Neural progenitor cell (in vitro differentiated cells): ENCODE measurements at regions not wholly inside any gene's neighbourhood (a gene's known extent, or its start where the extent isn't known, plus 50 kb on each side); places are given as distances from the start of the nearest gene placed in this dataset.

ENCODE experiments used
- DNase-seq: peaks from one replicate; pipeline ENCODE4 v3.0.0-alpha.2; 2016; ENCODE audit warnings: low spot score
- H2AFZ ChIP-seq: fragments of 200-600 bp; sonication (generic); replicated peaks from 2 replicates; pipeline ENCODE4 v1.6.1; 2016; ENCODE audit warnings: antibody characterized with exemption
- H3F3A ChIP-seq: fragments of 200-600 bp; sonication (generic); 2 replicates; pipeline ENCODE4 v1.6.1; 2016; ENCODE audit warnings: antibody characterized with exemption, low read depth
- H3K27ac ChIP-seq: fragments of 200-600 bp; sonication (generic); 2 replicates; pipeline ENCODE4 v1.5.1; 2016; ENCODE audit warnings: mild to moderate bottlenecking
- H3K27me3 ChIP-seq: fragments of 200-600 bp; sonication (generic); 2 replicates; pipeline ENCODE4 v1.6.1; 2016; ENCODE audit warnings: mild to moderate bottlenecking, moderate library complexity
- H3K36me3 ChIP-seq: fragments of 200-600 bp; sonication (generic); 2 replicates; pipeline ENCODE4 v1.5.1; 2016
- H3K4me1 ChIP-seq: fragments of 200-600 bp; sonication (generic); 2 replicates; pipeline ENCODE4 v1.6.1; 2016; ENCODE audit warnings: mixed run types
- H3K4me2 ChIP-seq: fragments of 200-600 bp; sonication (generic); 2 replicates; pipeline ENCODE4 v1.6.1; 2016
- H3K4me3 ChIP-seq: fragments of 200-600 bp; sonication (generic); 2 replicates; pipeline ENCODE4 v1.5.1; 2016
- H3K79me2 ChIP-seq: fragments of 200-600 bp; sonication (generic); 2 replicates; pipeline ENCODE4 v1.6.1; 2016; ENCODE audit warnings: low read depth
- H3K9ac ChIP-seq: fragments of 200-600 bp; sonication (generic); 2 replicates; pipeline ENCODE4 v1.6.1; 2016
- H3K9me3 ChIP-seq: fragments of 200-600 bp; sonication (generic); 2 replicates; pipeline ENCODE4 v1.5.1; 2016; ENCODE audit warnings: low read depth
- H4K20me1 ChIP-seq: fragments of 200-600 bp; sonication (generic); 2 replicates; pipeline ENCODE4 v1.6.1; 2016; ENCODE audit warnings: low read depth
- H3K27ac Mint-ChIP-seq: 3 replicates; pipeline ENCODE4 v1.8.0; 2021; ENCODE audit warnings: mixed read lengths
- H3K27me3 Mint-ChIP-seq: 2 replicates; pipeline ENCODE4 v1.8.0; 2022; ENCODE audit warnings: low read depth, mild to moderate bottlenecking, inconsistent platforms, moderate library complexity, mixed read lengths; ENCODE audit not compliant: insufficient read depth
- H3K36me3 Mint-ChIP-seq: 3 replicates; pipeline ENCODE4 v1.8.0; 2021; ENCODE audit warnings: mixed read lengths
- H3K4me1 Mint-ChIP-seq: 3 replicates; pipeline ENCODE4 v1.8.0; 2021; ENCODE audit warnings: mixed read lengths
- H3K4me3 Mint-ChIP-seq: 3 replicates; pipeline ENCODE4 v1.8.0; 2021; ENCODE audit warnings: mild to moderate bottlenecking, moderate library complexity, mixed read lengths
- H3K9me3 Mint-ChIP-seq: 3 replicates; pipeline ENCODE4 v1.8.0; 2020; ENCODE audit warnings: mixed read lengths
- EZH2 ChIP-seq: fragments of 200-600 bp; sonication (generic); IDR thresholded peaks from 2 replicates; pipeline ENCODE4 v1.6.1; 2017; ENCODE audit warnings: antibody characterized with exemption, mild to moderate bottlenecking, moderate library complexity
- EZH2phosphoT487 ChIP-seq: fragments of 200-600 bp; sonication (generic); IDR thresholded peaks from 2 replicates; pipeline ENCODE4 v1.6.1; 2017; ENCODE audit warnings: antibody characterized with exemption
- TF ChIP-seq, protein P1 (sequence below): fragments of 200-600 bp; sonication (generic); IDR thresholded peaks from 2 replicates; pipeline ENCODE4 v1.5.1; 2017; ENCODE audit warnings: antibody characterized with exemption, mild to moderate bottlenecking

DNA sequence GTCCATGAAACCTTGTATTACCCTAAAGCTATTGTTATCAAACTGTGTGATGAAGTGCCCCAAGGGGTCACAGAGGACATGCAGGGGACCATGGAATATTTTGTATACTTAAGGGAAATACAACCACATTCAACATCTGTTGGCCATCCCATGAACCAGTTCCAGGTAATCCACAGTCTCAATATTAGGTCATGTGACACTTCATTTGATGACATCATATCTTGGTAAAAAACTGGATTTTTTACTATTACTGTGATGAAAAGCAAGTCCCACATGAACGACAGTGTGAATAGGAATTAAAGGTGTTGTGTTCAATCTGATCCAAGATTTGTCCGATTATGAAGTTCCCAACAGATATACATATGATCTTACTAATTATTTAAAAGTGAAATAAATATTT lies 355.2 kb downstream of the IRS2 start:
- H3K4me2 ChIP-seq, result no peak overlapping the region
- TF ChIP-seq EZH2phosphoT487 (no peak), EZH2 (no peak)
- Mint-ChIP-seq H3K4me1 (no peaks in the 10 kb centered on the region), H3K36me3 (no peaks in the 10 kb centered on the region), H3K4me3 (no peak overlapping the region), H3K27ac (no peak overlapping the region), H3K27me3 (peaks cover 3% of the 10 kb centered on the region), H3K9me3 (peaks cover 16% of the 10 kb centered on the region)
- H3K27ac ChIP-seq, result no peak overlapping the region
- no peaks in the 10 kb centered on the region for H4K20me1 ChIP-seq
- H3F3A ChIP-seq, result no peaks in the 10 kb centered on the region
- no peaks in the 10 kb centered on the region for H3K4me1 ChIP-seq
- H2AFZ ChIP-seq, result no peak overlapping the region
- no peaks in the 10 kb centered on the region for H3K9me3 ChIP-seq
- DNase-seq, result no peak
- H3K9ac ChIP-seq, result no peak overlapping the region
- H3K36me3 ChIP-seq, result no peaks in the 10 kb centered on the region
- H3K79me2 ChIP-seq, result no peaks in the 10 kb centered on the region
- H3K4me3 ChIP-seq, result no peak overlapping the region
- no peaks in the 10 kb centered on the region for H3K27me3 ChIP-seq

DNA sequence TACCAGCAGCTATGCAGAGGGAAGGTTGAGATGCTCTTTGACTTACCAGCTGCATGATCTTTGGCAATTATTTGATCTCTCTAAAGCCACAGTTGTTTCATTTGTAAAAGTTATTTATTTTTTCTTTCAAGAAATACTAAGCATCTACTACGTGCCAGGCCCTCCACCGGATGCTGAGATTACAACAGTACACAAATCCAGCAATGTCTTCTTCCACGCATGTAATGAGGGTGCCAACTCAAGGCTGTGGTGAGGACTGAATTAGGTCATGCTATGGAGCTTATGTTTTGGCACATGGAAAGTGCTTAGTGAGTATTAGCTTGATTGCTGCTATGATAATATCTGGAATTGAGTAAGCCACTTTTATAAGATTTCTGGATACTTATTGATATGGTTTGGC lies 358.2 kb downstream of the IRS2 start:
- no peak overlapping the region for H3K27ac ChIP-seq
- no peak for DNase-seq
- H3K27ac Mint-ChIP-seq, result no peak overlapping the region
- no peaks in the 10 kb centered on the region for H3K36me3 ChIP-seq
- no peaks in the 10 kb centered on the region for H3K79me2 ChIP-seq
- no peaks in the 10 kb centered on the region for H3K9me3 ChIP-seq
- no peak for TF ChIP-seq EZH2
- TF ChIP-seq EZH2phosphoT487, result no peak
- TF ChIP-seq, protein P1, sequence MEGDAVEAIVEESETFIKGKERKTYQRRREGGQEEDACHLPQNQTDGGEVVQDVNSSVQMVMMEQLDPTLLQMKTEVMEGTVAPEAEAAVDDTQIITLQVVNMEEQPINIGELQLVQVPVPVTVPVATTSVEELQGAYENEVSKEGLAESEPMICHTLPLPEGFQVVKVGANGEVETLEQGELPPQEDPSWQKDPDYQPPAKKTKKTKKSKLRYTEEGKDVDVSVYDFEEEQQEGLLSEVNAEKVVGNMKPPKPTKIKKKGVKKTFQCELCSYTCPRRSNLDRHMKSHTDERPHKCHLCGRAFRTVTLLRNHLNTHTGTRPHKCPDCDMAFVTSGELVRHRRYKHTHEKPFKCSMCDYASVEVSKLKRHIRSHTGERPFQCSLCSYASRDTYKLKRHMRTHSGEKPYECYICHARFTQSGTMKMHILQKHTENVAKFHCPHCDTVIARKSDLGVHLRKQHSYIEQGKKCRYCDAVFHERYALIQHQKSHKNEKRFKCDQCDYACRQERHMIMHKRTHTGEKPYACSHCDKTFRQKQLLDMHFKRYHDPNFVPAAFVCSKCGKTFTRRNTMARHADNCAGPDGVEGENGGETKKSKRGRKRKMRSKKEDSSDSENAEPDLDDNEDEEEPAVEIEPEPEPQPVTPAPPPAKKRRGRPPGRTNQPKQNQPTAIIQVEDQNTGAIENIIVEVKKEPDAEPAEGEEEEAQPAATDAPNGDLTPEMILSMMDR, result no peak
- H3K4me3 Mint-ChIP-seq, result no peak overlapping the region
- H3K4me1 ChIP-seq, result no peaks in the 10 kb centered on the region
- no peaks in the 10 kb centered on the region for H3K36me3 Mint-ChIP-seq
- H4K20me1 ChIP-seq, result no peaks in the 10 kb centered on the region
- no peak overlapping the region for H3K9ac ChIP-seq
- H3K4me2 ChIP-seq, result no peak overlapping the region
- peaks cover 12% of the 10 kb centered on the region for H3K9me3 Mint-ChIP-seq
- no peaks in the 10 kb centered on the region for H3K27me3 ChIP-seq
- H3K27me3 Mint-ChIP-seq, result peaks cover 3% of the 10 kb centered on the region
- no peak overlapping the region for H2AFZ ChIP-seq
- H3F3A ChIP-seq, result no peaks in the 10 kb centered on the region
- peaks cover 6% of the 10 kb centered on the region for H3K4me1 Mint-ChIP-seq
- H3K4me3 ChIP-seq, result no peak overlapping the region

DNA sequence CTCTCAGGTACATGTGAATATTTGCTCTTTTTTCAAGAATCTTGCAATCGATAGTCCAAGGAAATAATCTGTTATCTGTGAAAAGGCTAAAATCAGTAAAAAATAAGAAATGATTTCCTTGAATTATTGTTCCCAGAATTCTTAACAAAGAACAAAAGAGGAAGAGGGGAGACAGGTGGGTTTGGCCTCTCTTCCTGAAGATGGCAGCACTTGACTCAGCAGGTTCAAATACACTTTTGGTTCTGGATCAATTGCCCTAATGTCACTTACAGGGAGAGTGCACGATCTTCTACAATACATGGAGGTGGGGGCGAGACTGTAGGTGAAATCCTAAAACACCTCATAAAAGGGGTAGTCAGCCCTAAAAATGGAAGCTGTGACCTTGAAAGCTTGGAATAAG lies 358.7 kb downstream of the IRS2 start:
- H3K9me3 ChIP-seq, result no peaks in the 10 kb centered on the region
- no peaks in the 10 kb centered on the region for H3F3A ChIP-seq
- peaks cover 6% of the 10 kb centered on the region for H3K4me1 Mint-ChIP-seq
- TF ChIP-seq, protein P1, result peak; percentile 16
- TF ChIP-seq EZH2, result no peak
- H3K4me3 Mint-ChIP-seq, result no peak overlapping the region
- peaks cover 9% of the 10 kb centered on the region for H3K9me3 Mint-ChIP-seq
- H3K4me3 ChIP-seq, result no peak overlapping the region
- no peaks in the 10 kb centered on the region for H3K27me3 ChIP-seq
- peaks cover 3% of the 10 kb centered on the region for H3K27me3 Mint-ChIP-seq
- H3K27ac ChIP-seq, result no peak overlapping the region
- no peaks in the 10 kb centered on the region for H3K36me3 Mint-ChIP-seq
- H3K9ac ChIP-seq, result no peak overlapping the region
- DNase-seq, result no peak
- no peaks in the 10 kb centered on the region for H3K4me1 ChIP-seq
- no peak overlapping the region for H2AFZ ChIP-seq
- no peak overlapping the region for H3K27ac Mint-ChIP-seq
- no peaks in the 10 kb centered on the region for H3K36me3 ChIP-seq
- H3K4me2 ChIP-seq, result no peak overlapping the region
- H4K20me1 ChIP-seq, result no peaks in the 10 kb centered on the region
- H3K79me2 ChIP-seq, result no peaks in the 10 kb centered on the region

DNA sequence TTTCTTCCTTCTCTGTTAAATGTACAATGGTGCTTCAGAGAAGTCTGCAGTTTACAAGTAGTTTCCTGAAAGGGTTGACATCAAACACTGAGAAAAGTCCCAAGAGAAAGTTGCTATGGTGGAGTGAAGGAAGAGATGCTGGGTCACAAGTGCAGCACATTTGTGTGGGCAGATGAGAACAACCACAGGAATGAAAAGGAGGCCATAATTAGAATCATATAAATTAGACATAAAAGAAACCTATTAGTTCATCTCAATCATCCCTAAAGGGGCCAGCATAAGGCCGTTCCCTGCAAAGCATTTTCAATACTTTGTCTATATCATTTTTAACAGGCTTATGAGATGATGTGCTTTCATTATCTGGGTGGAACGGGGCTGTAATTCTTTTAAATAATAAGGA lies 359.2 kb downstream of the IRS2 start:
- Histone ChIP-seq H3K4me1 (no peaks in the 10 kb centered on the region), H3K36me3 (no peaks in the 10 kb centered on the region), H3K4me2 (no peak overlapping the region), H3K79me2 (no peaks in the 10 kb centered on the region), H3K9me3 (no peaks in the 10 kb centered on the region), H3K9ac (no peak overlapping the region), H3K27me3 (no peaks in the 10 kb centered on the region), H3K27ac (no peak overlapping the region), H4K20me1 (no peaks in the 10 kb centered on the region), H2AFZ (no peak overlapping the region), H3K4me3 (no peak overlapping the region), H3F3A (no peaks in the 10 kb centered on the region)
- TF ChIP-seq, protein P1, result no peak
- TF ChIP-seq EZH2phosphoT487 (no peak), EZH2 (no peak)
- H3K36me3 Mint-ChIP-seq, result no peaks in the 10 kb centered on the region
- DNase-seq, result no peak
- H3K27ac Mint-ChIP-seq, result no peak overlapping the region
- peaks cover 6% of the 10 kb centered on the region for H3K4me1 Mint-ChIP-seq
- peaks cover 9% of the 10 kb centered on the region for H3K9me3 Mint-ChIP-seq
- no peak overlapping the region for H3K4me3 Mint-ChIP-seq
- H3K27me3 Mint-ChIP-seq, result peaks cover 3% of the 10 kb centered on the region
